ENCODE measurements at regions not wholly inside any gene's neighbourhood (a gene's known extent, or its start where the extent isn't known, plus 50 kb on each side); places are given as distances from the start of the nearest gene placed in this dataset.

- Mint-ChIP-seq H3K36me3 (no peaks in the 10 kb centered on the region), H3K27me3 (no peaks in the 10 kb centered on the region), H3K4me3 (no peak overlapping the region), H3K27ac (no peak overlapping the region), H3K9me3 (peaks cover 7% of the 10 kb centered on the region), H3K4me1 (ENCODE audit: unreplicated experiment) (no peaks in the 10 kb centered on the region)
- DNase-seq (ENCODE audit: extremely low spot score, unreplicated experiment): no peak
- TF ChIP-seq, protein P1, sequence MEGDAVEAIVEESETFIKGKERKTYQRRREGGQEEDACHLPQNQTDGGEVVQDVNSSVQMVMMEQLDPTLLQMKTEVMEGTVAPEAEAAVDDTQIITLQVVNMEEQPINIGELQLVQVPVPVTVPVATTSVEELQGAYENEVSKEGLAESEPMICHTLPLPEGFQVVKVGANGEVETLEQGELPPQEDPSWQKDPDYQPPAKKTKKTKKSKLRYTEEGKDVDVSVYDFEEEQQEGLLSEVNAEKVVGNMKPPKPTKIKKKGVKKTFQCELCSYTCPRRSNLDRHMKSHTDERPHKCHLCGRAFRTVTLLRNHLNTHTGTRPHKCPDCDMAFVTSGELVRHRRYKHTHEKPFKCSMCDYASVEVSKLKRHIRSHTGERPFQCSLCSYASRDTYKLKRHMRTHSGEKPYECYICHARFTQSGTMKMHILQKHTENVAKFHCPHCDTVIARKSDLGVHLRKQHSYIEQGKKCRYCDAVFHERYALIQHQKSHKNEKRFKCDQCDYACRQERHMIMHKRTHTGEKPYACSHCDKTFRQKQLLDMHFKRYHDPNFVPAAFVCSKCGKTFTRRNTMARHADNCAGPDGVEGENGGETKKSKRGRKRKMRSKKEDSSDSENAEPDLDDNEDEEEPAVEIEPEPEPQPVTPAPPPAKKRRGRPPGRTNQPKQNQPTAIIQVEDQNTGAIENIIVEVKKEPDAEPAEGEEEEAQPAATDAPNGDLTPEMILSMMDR (conservative IDR thresholded peaks at IDR 0.05): no peak
These were observed 74.1 kb upstream of the ARHGAP20 start for GRCh38 chr11:110786226-110786902.

GRCh38 chr11:110785398-110785797 lies 73.2 kb upstream of the ARHGAP20 start:
- Mint-ChIP-seq H3K9me3 (peaks cover 7% of the 10 kb centered on the region), H3K4me1 (ENCODE audit: unreplicated experiment) (no peaks in the 10 kb centered on the region), H3K36me3 (no peaks in the 10 kb centered on the region), H3K27ac (no peak overlapping the region), H3K4me3 (no peak overlapping the region), H3K27me3 (no peaks in the 10 kb centered on the region)
- TF ChIP-seq, protein P1 (conservative IDR thresholded peaks at IDR 0.05): no peak
- DNase-seq (ENCODE audit: extremely low spot score, unreplicated experiment): no peak

DNA sequence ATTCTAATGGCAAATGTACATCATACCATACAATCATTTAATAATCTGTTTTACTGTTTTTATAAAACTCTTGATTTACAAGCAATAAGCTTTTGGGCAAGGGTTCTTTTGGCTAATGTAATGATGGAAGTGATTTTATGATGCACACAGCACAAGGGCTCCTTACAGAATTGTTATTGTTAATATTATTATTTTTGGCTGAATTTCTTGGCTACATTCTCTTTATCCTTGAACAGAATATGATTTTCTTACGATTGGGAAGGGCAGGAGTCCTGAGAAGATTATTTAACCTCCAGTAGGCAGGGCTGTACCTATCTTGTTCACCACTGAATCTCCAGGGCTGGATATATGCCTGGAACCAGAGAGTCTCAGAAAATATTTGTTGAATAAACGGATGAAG lies 70.4 kb upstream of the ARHGAP20 start:
- Mint-ChIP-seq H3K27me3 (no peaks in the 10 kb centered on the region), H3K27ac (no peak overlapping the region)
- TF ChIP-seq, protein P1 (conservative IDR thresholded peaks at IDR 0.05): no peak

DNA sequence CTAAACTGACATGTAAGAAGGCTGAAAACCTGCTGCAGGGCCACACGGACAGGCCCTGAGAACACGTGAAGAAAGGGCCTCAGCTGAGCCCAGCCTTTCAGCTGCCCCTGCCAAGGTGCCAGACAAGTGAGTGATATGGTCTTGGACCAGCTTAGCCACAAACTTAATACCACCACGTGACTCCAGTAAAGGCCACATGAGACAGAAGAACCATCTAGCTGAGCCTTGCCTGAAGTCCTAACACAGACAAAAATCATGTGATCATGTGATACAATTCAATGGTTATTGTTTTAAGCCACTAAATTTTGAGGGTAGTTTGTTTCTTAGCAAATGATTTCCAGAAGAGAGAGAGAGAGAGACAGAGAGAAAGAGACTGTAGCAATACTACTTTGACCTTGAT lies 66.9 kb upstream of the ARHGAP20 start:
- Mint-ChIP-seq H3K36me3 (no peaks in the 10 kb centered on the region), H3K27ac (no peak overlapping the region), H3K4me3 (no peak overlapping the region), H3K4me1 (ENCODE audit: unreplicated experiment) (peaks cover 7% of the 10 kb centered on the region), H3K27me3 (no peaks in the 10 kb centered on the region), H3K9me3 (peaks cover 6% of the 10 kb centered on the region)
- TF ChIP-seq, protein P1 (conservative IDR thresholded peaks at IDR 0.05): no peak
- DNase-seq (ENCODE audit: extremely low spot score, unreplicated experiment): no peak

More for the DNA sequence above, 70.4 kb upstream of the ARHGAP20 start:
- DNase-seq (ENCODE audit: extremely low spot score, unreplicated experiment): no peak
- H3K36me3 Mint-ChIP-seq: no peaks in the 10 kb centered on the region
- H3K4me3 Mint-ChIP-seq: no peak overlapping the region
- peaks cover 12% of the 10 kb centered on the region for H3K9me3 Mint-ChIP-seq
- no peaks in the 10 kb centered on the region for H3K4me1 Mint-ChIP-seq (ENCODE audit: unreplicated experiment)

GRCh38 chr11:110778343-110778742 lies 66.1 kb upstream of the ARHGAP20 start:
- H3K4me3 Mint-ChIP-seq: no peak overlapping the region
- peaks cover 7% of the 10 kb centered on the region for H3K4me1 Mint-ChIP-seq (ENCODE audit: unreplicated experiment)
- TF ChIP-seq, protein P1 (conservative IDR thresholded peaks at IDR 0.05): no peak
- no peaks in the 10 kb centered on the region for H3K27me3 Mint-ChIP-seq
- H3K27ac Mint-ChIP-seq: no peak overlapping the region
- peaks cover 6% of the 10 kb centered on the region for H3K9me3 Mint-ChIP-seq
- DNase-seq (ENCODE audit: extremely low spot score, unreplicated experiment): no peak
- H3K36me3 Mint-ChIP-seq: no peaks in the 10 kb centered on the region

All from type B pancreatic cell (in vitro differentiated cells).